ENCODE measurements at regions not wholly inside any gene's neighbourhood (a gene's known extent, or its start where the extent isn't known, plus 50 kb on each side); places are given as distances from the start of the nearest gene placed in this dataset.
"Not testable (repeated sequence)": the region's sequence is repeated elsewhere in the genome, so short reads cannot be mapped to it uniquely, and the experiment has no call there.

DNA sequence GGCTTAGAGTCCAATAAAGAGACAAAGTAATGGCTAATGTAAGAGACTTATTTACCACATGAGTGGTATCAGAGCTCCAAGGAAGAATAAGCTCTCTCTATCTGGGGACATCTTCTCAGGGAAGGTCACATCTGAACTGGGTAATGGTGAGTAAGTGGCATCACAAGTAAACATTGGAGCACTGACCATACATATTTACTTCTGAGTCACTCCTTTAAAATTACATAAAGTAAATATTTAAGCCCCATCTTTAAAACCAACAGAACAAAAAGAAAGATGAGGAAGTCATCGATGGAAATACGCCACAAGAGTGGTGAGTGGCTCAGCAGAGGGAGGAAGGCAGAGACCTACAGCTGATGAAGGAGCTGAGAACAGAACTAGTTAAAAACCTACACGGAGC is 159.9 kb downstream of the DUSP6 start:
- in situ Hi-C loops (cut with MboI; ENCODE audit: low sequenced_read_pairs) = no loop called here

GRCh38 chr12:89191597-89191996 is 160.7 kb downstream of the DUSP6 start:
- in situ Hi-C loops (cut with MboI; ENCODE audit: low sequenced_read_pairs) = not testable (repeated sequence)

DNA sequence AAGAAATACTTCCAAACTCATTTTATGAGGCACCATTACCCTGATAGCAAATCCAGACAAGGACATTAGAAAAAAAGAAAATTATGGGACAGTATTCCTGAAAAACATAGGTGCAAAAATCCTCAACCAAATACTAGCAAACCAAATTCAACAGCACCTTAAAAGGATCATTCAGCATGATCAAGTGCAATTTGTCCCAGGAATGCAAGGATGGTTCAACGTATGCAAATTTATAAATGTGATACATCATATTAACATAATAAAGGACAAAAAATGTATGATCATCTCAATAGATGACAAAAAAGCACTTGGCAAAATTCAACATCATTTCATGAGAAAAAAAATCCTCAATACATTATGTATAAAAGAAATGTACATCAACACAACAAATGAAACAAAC is 162.9 kb downstream of the DUSP6 start:
- in situ Hi-C loops (cut with MboI; ENCODE audit: low sequenced_read_pairs) = no loop called here

- in situ Hi-C loops (cut with MboI; ENCODE audit: low sequenced_read_pairs) = no loop called here
These were observed 164.8 kb downstream of the DUSP6 start for GRCh38 chr12:89187507-89187906.

GRCh38 chr12:89185889-89186288 is 166.4 kb downstream of the DUSP6 start:
- in situ Hi-C loops (cut with MboI; ENCODE audit: low sequenced_read_pairs) = no loop called here

DNA sequence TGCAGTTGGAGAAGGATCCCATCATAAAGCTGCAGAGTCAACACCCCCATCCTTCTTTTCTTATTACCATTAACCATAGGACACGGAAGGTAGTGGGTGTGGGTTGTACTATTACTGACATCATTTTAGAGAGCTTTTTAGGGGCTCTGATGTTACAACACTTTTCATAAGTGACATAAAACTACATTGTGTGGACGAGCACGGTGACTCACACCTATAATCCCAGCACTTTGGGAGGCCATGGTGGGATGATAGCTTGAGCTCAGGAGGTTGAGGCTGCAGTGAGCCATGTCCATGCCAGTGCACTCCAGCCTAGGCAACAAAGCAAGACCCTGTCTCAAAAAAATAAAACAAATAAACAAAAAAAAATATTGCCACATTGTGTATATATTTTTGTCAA is 167.1 kb downstream of the DUSP6 start:
- in situ Hi-C loops (cut with MboI; ENCODE audit: low sequenced_read_pairs) = no loop called here

- in situ Hi-C loops (cut with MboI; ENCODE audit: low sequenced_read_pairs) = no loop called here
These were observed 168.3 kb downstream of the DUSP6 start for GRCh38 chr12:89183985-89184435.

- in situ Hi-C loops (cut with MboI; ENCODE audit: low sequenced_read_pairs) = no loop called here
These were observed 170.9 kb downstream of the DUSP6 start for GRCh38 chr12:89181271-89181920.

DNA sequence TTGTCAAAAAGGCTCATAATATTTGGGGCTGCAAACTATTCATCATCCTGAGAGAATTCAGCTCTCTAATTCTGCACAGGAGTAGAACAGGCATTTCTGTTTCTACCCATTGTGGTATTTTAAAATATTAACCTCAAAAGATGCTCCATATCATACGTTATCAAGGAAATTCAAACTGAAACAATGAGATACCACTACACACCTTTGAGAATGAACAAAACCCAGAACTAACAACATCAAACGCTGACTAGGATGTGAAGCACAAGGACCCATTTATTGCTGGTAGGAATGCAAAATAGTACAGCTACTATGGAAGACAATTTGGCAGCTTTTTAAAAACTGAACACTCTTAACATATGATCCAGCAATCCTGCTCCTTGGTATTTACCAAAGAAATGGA is 171.8 kb downstream of the DUSP6 start:
- in situ Hi-C loops (cut with MboI; ENCODE audit: low sequenced_read_pairs) = no loop called here

- in situ Hi-C loops (cut with MboI; ENCODE audit: low sequenced_read_pairs) = no loop called here
These were observed 172.3 kb downstream of the DUSP6 start for GRCh38 chr12:89179983-89180382.

- in situ Hi-C loops (cut with MboI; ENCODE audit: low sequenced_read_pairs) = no loop called here
These were observed 173.1 kb downstream of the DUSP6 start for GRCh38 chr12:89179245-89179644.

GRCh38 chr12:89177802-89178395 is 174.4 kb downstream of the DUSP6 start:
- in situ Hi-C loops (cut with MboI; ENCODE audit: low sequenced_read_pairs) = no loop called here

- in situ Hi-C loops (cut with MboI; ENCODE audit: low sequenced_read_pairs) = no loop called here
These were observed 175.6 kb downstream of the DUSP6 start for GRCh38 chr12:89176676-89177075.

DNA sequence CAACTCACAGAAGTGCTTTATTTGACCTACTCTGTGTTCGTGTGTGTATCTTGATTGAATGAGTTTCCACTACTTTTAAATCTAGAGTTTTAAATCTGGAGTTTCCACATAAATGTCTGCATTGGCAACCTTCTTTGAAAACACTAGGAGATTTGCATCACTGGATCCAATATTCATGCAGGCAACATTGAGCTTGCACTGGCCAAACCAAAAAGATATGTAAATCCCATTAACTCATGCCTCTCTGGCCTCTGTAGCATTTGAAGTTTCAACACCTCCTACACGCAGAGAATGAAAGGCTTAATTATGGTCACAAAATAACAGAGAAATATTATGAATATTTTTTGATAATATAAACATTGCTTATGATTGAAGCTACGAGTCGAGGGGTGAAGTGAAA is 178.6 kb downstream of the DUSP6 start:
- in situ Hi-C loops (cut with MboI; ENCODE audit: low sequenced_read_pairs) = loop anchor here (25.0 kb wide), 1 partner anchor 164 kb away; no protein-coding TSS in a partner anchor

- in situ Hi-C loops (cut with MboI; ENCODE audit: low sequenced_read_pairs) = loop anchor here (25.0 kb wide), 1 partner anchor 164 kb away; no protein-coding TSS in a partner anchor
These were observed 179.2 kb downstream of the DUSP6 start for GRCh38 chr12:89173096-89173495.

- in situ Hi-C loops (cut with MboI; ENCODE audit: low sequenced_read_pairs) = loop anchor here (25.0 kb wide), 1 partner anchor 165 kb away; no protein-coding TSS in a partner anchor
These were observed 180.1 kb downstream of the DUSP6 start for GRCh38 chr12:89172224-89172623.

GRCh38 chr12:89169321-89169720 is 183.0 kb downstream of the DUSP6 start:
- in situ Hi-C loops (cut with MboI; ENCODE audit: low sequenced_read_pairs) = loop anchor here (25.0 kb wide), 1 partner anchor 168 kb away; no protein-coding TSS in a partner anchor

DNA sequence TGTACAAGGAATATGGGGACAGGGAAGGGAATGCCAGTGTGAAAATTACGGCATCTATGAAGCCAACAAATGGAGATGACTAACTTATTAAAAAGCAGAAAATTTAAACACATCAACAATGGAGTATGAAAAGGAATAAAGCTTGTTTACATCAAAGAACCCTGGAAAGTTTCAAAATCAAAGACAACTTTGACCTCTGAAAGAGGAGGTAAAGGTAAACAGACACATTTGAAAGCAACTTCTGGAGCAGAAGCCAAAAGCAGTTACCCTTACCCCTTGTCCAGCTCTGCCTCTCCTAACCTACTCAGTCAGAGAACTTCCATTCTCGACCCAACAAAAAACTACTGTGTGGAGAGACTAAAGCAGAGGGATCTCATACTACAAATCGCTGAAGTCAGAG is 184.3 kb downstream of the DUSP6 start:
- in situ Hi-C loops (cut with MboI; ENCODE audit: low sequenced_read_pairs) = loop anchor here (25.0 kb wide), 1 partner anchor 169 kb away; no protein-coding TSS in a partner anchor

GRCh38 chr12:89166525-89166934 is 185.8 kb downstream of the DUSP6 start:
- in situ Hi-C loops (cut with MboI; ENCODE audit: low sequenced_read_pairs) = loop anchor here (25.0 kb wide), 1 partner anchor 171 kb away; no protein-coding TSS in a partner anchor

GRCh38 chr12:89166121-89166520 is 186.2 kb downstream of the DUSP6 start:
- in situ Hi-C loops (cut with MboI; ENCODE audit: low sequenced_read_pairs) = loop anchor here (25.0 kb wide), 1 partner anchor 171 kb away; no protein-coding TSS in a partner anchor

GRCh38 chr12:89165703-89166102 is 186.6 kb downstream of the DUSP6 start:
- in situ Hi-C loops (cut with MboI; ENCODE audit: low sequenced_read_pairs) = loop anchor here (25.0 kb wide), 1 partner anchor 172 kb away; no protein-coding TSS in a partner anchor

GRCh38 chr12:89163918-89164317 is 188.4 kb downstream of the DUSP6 start:
- in situ Hi-C loops (cut with MboI; ENCODE audit: low sequenced_read_pairs) = loop anchor here (25.0 kb wide), 1 partner anchor 173 kb away; no protein-coding TSS in a partner anchor
